ENCODE measurements at regions not wholly inside any gene's neighbourhood (a gene's known extent, or its start where the extent isn't known, plus 50 kb on each side); places are given as distances from the start of the nearest gene placed in this dataset.

DNA sequence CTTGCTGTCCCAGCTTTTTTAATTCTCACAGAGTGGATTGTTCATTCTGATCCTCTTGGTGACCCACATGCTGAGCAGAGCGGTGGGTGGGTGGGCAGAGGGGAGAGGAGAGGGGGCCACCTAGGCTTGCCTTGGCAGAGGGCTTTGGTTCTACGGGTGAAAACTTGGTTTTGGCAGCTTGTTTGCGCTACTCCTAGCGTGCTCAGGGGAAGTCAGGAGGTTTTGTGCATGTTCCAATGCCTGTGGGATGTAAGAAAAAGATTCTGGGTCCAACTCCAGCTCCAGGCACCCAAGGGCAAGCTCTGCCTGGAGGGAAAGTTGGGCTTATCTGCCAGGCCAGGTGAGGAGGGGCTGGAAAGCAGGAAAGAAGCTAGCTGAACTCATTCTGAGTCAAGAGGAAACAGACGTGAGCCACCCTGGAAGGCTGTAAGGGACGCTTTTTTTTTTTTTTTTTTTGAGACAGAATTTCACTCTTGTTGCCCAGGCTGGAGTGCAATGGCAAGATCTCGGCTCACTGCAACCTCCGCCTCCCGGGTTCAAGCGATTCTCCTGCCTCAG, 169.1 kb downstream of the WSCD1 start:
- H3K4me3 ChIP-seq, result no peak overlapping the region
- H3K4me1 ChIP-seq, result no peaks in the 10 kb centered on the region
- peaks cover 0 to 35% (median 11%) of the 10 kb centered on the region in 3 donors for H3K27me3 ChIP-seq (ENCODE audit: insufficient read depth in 3 of 3, low read length in 2 of 3)
- H3K9me3 ChIP-seq, result no peaks in the 10 kb centered on the region
- intact Hi-C loops (cut with DNase I), result no loop called here
- ATAC-seq (no peak), DNase-seq (no peak)
- TF ChIP-seq, protein P1, sequence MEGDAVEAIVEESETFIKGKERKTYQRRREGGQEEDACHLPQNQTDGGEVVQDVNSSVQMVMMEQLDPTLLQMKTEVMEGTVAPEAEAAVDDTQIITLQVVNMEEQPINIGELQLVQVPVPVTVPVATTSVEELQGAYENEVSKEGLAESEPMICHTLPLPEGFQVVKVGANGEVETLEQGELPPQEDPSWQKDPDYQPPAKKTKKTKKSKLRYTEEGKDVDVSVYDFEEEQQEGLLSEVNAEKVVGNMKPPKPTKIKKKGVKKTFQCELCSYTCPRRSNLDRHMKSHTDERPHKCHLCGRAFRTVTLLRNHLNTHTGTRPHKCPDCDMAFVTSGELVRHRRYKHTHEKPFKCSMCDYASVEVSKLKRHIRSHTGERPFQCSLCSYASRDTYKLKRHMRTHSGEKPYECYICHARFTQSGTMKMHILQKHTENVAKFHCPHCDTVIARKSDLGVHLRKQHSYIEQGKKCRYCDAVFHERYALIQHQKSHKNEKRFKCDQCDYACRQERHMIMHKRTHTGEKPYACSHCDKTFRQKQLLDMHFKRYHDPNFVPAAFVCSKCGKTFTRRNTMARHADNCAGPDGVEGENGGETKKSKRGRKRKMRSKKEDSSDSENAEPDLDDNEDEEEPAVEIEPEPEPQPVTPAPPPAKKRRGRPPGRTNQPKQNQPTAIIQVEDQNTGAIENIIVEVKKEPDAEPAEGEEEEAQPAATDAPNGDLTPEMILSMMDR (IDR thresholded peaks at IDR 0.05), result no peak
- 49 to 59% (median 54%) methylated on average over 9 to 10 of the region's 10 CpGs for whole genome bisulfite sequencing, 3 donors
- no peak overlapping the region for H3K27ac ChIP-seq
- no peaks in the 10 kb centered on the region for H3K36me3 ChIP-seq (ENCODE audit: insufficient read depth in 1 of 2, low read depth in 1 of 2)

DNA sequence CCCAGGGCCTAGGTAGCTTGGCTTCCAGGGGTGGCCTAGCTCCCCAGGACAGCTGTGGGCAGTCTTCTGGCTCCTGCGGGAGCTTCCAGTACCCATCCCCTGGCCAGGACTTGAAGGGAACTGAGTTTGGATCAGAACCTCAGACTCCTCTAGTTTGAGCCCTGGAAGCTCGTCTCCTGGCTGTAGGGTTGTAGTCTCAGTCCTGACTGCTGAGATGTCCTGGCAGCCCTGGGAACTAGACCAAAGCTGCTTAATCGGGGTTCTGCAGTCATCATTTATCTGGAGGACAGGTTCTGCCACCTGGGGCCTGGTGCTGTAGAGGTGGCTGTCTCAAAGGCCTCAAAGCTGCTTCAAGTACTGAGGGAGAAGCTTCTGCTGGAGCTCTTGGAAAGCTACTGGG, 163.7 kb downstream of the WSCD1 start:
- Histone ChIP-seq H3K36me3 (ENCODE audit: insufficient read depth in 1 of 2, low read depth in 1 of 2) (no peaks in the 10 kb centered on the region), H3K27me3 (ENCODE audit: insufficient read depth in 3 of 3, low read length in 2 of 3) (peaks cover 2 to 12% (median 6%) of the 10 kb centered on the region in 3 donors), H3K4me3 (no peak overlapping the region), H3K9me3 (no peaks in the 10 kb centered on the region), H3K27ac (no peak overlapping the region), H3K4me1 (no peaks in the 10 kb centered on the region)
- ATAC-seq (no peak), DNase-seq (no peak)
- WGBS, 3 donors, result 67 to 77% (median 69%) methylated on average over 3 of the region's 3 CpGs
- intact Hi-C loops (cut with DNase I), result no loop called here
- TF ChIP-seq, protein P1 (IDR thresholded peaks at IDR 0.05), result no peak

DNA sequence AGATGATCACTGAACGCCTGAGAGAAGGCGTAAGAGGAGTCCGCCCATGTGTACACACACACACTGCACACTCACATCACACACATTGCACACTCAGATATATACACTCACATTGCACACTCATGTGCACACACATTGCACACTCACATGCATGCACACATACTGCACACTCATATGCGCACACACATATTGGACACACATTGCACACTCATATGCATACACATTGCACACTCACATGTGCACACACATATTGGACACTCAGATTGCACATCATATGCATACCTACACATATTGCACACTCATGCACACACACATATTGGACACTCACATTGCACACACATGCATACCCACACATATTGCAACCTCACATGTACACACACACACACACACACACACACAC, 163.2 kb downstream of the WSCD1 start:
- no peaks in the 10 kb centered on the region for H3K4me1 ChIP-seq
- 70 to 80% (median 78%) methylated on average over 4 of the region's 4 CpGs for WGBS, 3 donors
- H3K27ac ChIP-seq, result no peak overlapping the region
- no peak for ATAC-seq
- no peak for DNase-seq
- TF ChIP-seq, protein P1 (IDR thresholded peaks at IDR 0.05), result no peak
- H3K27me3 ChIP-seq (ENCODE audit: insufficient read depth in 3 of 3, low read length in 2 of 3), result peaks cover 2 to 16% (median 6%) of the 10 kb centered on the region in 3 donors
- H3K36me3 ChIP-seq (ENCODE audit: insufficient read depth in 1 of 2, low read depth in 1 of 2), result no peaks in the 10 kb centered on the region
- intact Hi-C loops (cut with DNase I), result no loop called here
- no peaks in the 10 kb centered on the region for H3K9me3 ChIP-seq
- H3K4me3 ChIP-seq, result no peak overlapping the region

DNA sequence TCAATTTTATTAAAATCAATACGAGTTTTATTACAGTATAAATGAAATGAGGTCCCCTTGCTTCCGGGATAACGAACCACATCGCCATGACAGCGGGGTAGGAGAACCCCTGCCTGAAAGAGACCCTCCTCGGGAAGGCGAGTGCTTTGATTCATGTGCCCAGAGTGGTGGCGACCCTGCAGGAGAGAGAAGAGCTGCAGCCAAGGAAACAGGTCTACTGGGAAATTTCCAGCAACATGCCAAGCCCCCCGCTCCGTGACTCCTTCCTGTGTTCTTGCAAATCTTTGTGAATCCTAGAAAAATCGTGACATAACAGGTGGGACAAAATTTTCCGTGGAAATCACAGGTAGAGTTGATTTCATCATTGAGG, 162.5 kb downstream of the WSCD1 start:
- H3K9me3 ChIP-seq, result no peaks in the 10 kb centered on the region
- peaks cover 2 to 18% (median 2%) of the 10 kb centered on the region in 3 donors for H3K27me3 ChIP-seq (ENCODE audit: insufficient read depth in 3 of 3, low read length in 2 of 3)
- ATAC-seq (no peak), DNase-seq (no peak)
- no peaks in the 10 kb centered on the region for H3K36me3 ChIP-seq (ENCODE audit: insufficient read depth in 1 of 2, low read depth in 1 of 2)
- TF ChIP-seq, protein P1 (IDR thresholded peaks at IDR 0.05), result no peak
- WGBS, 3 donors, result 66 to 72% (median 71%) methylated on average over 12 of the region's 12 CpGs
- intact Hi-C loops (cut with DNase I), result no loop called here
- no peak overlapping the region for H3K27ac ChIP-seq
- no peak overlapping the region for H3K4me3 ChIP-seq
- no peaks in the 10 kb centered on the region for H3K4me1 ChIP-seq

Data from psoas muscle (tissue), 7 donors.